ENCODE measurements at regions not wholly inside any gene's neighbourhood (a gene's known extent, or its start where the extent isn't known, plus 50 kb on each side); places are given as distances from the start of the nearest gene placed in this dataset.

- TF ChIP-seq, protein P1, sequence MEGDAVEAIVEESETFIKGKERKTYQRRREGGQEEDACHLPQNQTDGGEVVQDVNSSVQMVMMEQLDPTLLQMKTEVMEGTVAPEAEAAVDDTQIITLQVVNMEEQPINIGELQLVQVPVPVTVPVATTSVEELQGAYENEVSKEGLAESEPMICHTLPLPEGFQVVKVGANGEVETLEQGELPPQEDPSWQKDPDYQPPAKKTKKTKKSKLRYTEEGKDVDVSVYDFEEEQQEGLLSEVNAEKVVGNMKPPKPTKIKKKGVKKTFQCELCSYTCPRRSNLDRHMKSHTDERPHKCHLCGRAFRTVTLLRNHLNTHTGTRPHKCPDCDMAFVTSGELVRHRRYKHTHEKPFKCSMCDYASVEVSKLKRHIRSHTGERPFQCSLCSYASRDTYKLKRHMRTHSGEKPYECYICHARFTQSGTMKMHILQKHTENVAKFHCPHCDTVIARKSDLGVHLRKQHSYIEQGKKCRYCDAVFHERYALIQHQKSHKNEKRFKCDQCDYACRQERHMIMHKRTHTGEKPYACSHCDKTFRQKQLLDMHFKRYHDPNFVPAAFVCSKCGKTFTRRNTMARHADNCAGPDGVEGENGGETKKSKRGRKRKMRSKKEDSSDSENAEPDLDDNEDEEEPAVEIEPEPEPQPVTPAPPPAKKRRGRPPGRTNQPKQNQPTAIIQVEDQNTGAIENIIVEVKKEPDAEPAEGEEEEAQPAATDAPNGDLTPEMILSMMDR (IDR thresholded peaks at IDR 0.05): no peak
- TF ChIP-seq POLR2AphosphoS5 (IDR thresholded peaks at IDR 0.05) (no peak), POLR2A (IDR thresholded peaks at IDR 0.05) (no peak)
These were observed 96.5 kb upstream of the LMCD1 start for GRCh38 chr3:8405144-8405543.

All from stomach (tissue), 4 donors.